Astrocyte (in vitro differentiated cells and primary cell): ENCODE measurements at regions not wholly inside any gene's neighbourhood (a gene's known extent, or its start where the extent isn't known, plus 50 kb on each side); places are given as distances from the start of the nearest gene placed in this dataset.

Experiments
- EZH2 ChIP-seq: IDR thresholded peaks from 2 replicates; pipeline ENCODE4 v1.6.1; 2012; ENCODE audit warnings: mild to moderate bottlenecking, low read length, inconsistent platforms; ENCODE audit not compliant: insufficient read depth
- TF ChIP-seq, protein P1 (sequence below): IDR thresholded peaks from 2 replicates; pipeline ENCODE4 v1.5.1; 2011; ENCODE audit warnings: low read depth, mild to moderate bottlenecking, inconsistent platforms, low read length, moderate library complexity; ENCODE audit not compliant: insufficient read depth

- TF ChIP-seq, protein P1, sequence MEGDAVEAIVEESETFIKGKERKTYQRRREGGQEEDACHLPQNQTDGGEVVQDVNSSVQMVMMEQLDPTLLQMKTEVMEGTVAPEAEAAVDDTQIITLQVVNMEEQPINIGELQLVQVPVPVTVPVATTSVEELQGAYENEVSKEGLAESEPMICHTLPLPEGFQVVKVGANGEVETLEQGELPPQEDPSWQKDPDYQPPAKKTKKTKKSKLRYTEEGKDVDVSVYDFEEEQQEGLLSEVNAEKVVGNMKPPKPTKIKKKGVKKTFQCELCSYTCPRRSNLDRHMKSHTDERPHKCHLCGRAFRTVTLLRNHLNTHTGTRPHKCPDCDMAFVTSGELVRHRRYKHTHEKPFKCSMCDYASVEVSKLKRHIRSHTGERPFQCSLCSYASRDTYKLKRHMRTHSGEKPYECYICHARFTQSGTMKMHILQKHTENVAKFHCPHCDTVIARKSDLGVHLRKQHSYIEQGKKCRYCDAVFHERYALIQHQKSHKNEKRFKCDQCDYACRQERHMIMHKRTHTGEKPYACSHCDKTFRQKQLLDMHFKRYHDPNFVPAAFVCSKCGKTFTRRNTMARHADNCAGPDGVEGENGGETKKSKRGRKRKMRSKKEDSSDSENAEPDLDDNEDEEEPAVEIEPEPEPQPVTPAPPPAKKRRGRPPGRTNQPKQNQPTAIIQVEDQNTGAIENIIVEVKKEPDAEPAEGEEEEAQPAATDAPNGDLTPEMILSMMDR, result no peak
- no peak for TF ChIP-seq EZH2
These were observed 142.6 kb upstream of the ZNF217 start for GRCh38 chr20:53736122-53736756.
